ENCODE measurements at regions not wholly inside any gene's neighbourhood (a gene's known extent, or its start where the extent isn't known, plus 50 kb on each side); places are given as distances from the start of the nearest gene placed in this dataset.
A peak's percentile ranks its signal among the peaks of the same experiment; 100 is the strongest.

GRCh38 chr7:15995027-15995426 lies 308.5 kb upstream of the MEOX2 start:
- TF ChIP-seq, protein P1, sequence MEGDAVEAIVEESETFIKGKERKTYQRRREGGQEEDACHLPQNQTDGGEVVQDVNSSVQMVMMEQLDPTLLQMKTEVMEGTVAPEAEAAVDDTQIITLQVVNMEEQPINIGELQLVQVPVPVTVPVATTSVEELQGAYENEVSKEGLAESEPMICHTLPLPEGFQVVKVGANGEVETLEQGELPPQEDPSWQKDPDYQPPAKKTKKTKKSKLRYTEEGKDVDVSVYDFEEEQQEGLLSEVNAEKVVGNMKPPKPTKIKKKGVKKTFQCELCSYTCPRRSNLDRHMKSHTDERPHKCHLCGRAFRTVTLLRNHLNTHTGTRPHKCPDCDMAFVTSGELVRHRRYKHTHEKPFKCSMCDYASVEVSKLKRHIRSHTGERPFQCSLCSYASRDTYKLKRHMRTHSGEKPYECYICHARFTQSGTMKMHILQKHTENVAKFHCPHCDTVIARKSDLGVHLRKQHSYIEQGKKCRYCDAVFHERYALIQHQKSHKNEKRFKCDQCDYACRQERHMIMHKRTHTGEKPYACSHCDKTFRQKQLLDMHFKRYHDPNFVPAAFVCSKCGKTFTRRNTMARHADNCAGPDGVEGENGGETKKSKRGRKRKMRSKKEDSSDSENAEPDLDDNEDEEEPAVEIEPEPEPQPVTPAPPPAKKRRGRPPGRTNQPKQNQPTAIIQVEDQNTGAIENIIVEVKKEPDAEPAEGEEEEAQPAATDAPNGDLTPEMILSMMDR (IDR thresholded peaks at IDR 0.05) = no peak
- no peaks in the 10 kb centered on the region for H3K36me3 ChIP-seq
- intact Hi-C loops (cut with DNase I; ENCODE audit: low total_unique reads) = no loop called here
- no peaks in the 10 kb centered on the region for H3K27me3 ChIP-seq
- no peak for DNase-seq
- no peak overlapping the region for H3K27ac ChIP-seq
- no peaks in the 10 kb centered on the region for H3K4me1 ChIP-seq
- H3K4me3 ChIP-seq = no peak overlapping the region
- H3K9me3 ChIP-seq = no peaks in the 10 kb centered on the region

DNA sequence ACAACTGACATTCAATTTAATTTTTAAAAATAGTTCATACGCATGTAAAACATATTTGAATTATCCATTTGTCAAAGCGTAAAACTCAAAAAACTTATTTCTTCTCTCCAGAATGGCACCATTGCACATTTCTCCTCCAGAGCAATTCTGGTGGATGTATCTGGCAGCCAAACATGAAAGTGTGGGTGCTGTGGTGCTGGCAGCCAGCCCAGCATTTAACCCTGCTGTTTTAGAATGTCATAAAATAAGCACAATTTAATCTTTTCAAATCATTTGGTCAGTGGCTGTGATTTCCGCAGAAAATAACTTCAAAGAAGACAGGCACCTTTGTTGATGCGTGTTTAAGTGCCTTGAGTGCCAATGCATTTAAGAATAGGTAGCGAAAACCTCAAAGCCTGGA lies 302.7 kb upstream of the MEOX2 start:
- H3K36me3 ChIP-seq = no peaks in the 10 kb centered on the region
- TF ChIP-seq, protein P1 (IDR thresholded peaks at IDR 0.05) = no peak
- H3K9me3 ChIP-seq = no peaks in the 10 kb centered on the region
- no peak overlapping the region for H3K27ac ChIP-seq
- intact Hi-C loops (cut with DNase I; ENCODE audit: low total_unique reads) = no loop called here
- H3K27me3 ChIP-seq = no peaks in the 10 kb centered on the region
- no peak overlapping the region for H3K4me3 ChIP-seq
- no peaks in the 10 kb centered on the region for H3K4me1 ChIP-seq
- DNase-seq = no peak

DNA sequence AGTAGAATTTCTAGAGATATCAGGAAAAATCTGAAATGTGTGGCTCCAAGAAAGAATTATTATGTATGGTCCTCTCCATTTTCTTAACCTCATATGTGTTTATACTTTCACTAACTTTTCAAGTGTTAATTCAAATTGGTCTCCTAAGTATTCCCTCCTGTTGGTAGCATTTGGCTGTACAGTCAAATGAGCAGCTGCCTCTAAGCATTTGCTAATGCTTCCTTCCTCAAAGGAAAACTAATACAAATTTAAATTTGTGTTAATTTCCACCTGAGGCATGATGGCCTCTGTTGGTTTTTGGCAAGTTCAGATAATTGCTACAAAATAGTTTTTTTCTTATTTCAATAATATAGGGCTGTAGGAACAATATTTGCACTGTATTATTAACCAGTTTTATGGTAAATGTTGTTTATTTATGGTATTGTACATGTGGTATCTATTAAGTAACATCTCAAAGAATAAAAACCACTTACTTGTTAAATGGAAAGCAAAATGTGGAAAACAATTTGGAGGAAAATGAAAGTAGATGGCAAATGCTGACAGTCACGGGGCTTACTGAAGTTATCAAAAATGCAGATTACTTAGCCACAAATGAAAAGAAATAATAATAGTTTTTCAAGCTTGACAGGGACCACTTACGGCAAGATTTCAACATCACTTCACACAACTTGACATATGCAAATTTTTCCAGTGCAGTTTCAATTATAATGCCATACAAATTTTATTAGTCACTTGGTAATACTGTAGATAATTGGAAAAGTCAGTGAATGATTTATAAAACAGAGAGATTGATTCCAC lies 299.3 kb upstream of the MEOX2 start:
- H3K9me3 ChIP-seq = no peaks in the 10 kb centered on the region
- H3K27me3 ChIP-seq = no peaks in the 10 kb centered on the region
- no peak overlapping the region for H3K4me3 ChIP-seq
- intact Hi-C loops (cut with DNase I; ENCODE audit: low total_unique reads) = no loop called here
- TF ChIP-seq, protein P1 (IDR thresholded peaks at IDR 0.05) = no peak
- H3K36me3 ChIP-seq = no peaks in the 10 kb centered on the region
- H3K4me1 ChIP-seq = no peaks in the 10 kb centered on the region
- no peak overlapping the region for H3K27ac ChIP-seq
- no peak for DNase-seq

GRCh38 chr7:15977663-15978062 lies 291.2 kb upstream of the MEOX2 start:
- H3K27ac ChIP-seq = no peak overlapping the region

GRCh38 chr7:15972862-15973275 lies 286.4 kb upstream of the MEOX2 start:
- H3K9me3 ChIP-seq = no peaks in the 10 kb centered on the region
- H3K4me1 ChIP-seq = no peaks in the 10 kb centered on the region
- no peaks in the 10 kb centered on the region for H3K27me3 ChIP-seq
- TF ChIP-seq, protein P1 (IDR thresholded peaks at IDR 0.05) = no peak
- no peaks in the 10 kb centered on the region for H3K36me3 ChIP-seq
- intact Hi-C loops (cut with DNase I; ENCODE audit: low total_unique reads) = no loop called here
- peak in 1 of 2 donors; percentile 42 for DNase-seq
- no peak overlapping the region for H3K27ac ChIP-seq
- no peak overlapping the region for H3K4me3 ChIP-seq

More at GRCh38 chr7:15977663-15978062, 291.2 kb upstream of the MEOX2 start:
- no peak overlapping the region for H3K4me3 ChIP-seq
- intact Hi-C loops (cut with DNase I; ENCODE audit: low total_unique reads) = no loop called here
- no peaks in the 10 kb centered on the region for H3K36me3 ChIP-seq
- H3K27me3 ChIP-seq = no peaks in the 10 kb centered on the region
- TF ChIP-seq, protein P1 (IDR thresholded peaks at IDR 0.05) = no peak
- H3K9me3 ChIP-seq = no peaks in the 10 kb centered on the region
- no peak for DNase-seq
- H3K4me1 ChIP-seq = no peaks in the 10 kb centered on the region

Measured in tibial artery (tissue), 4 donors.